ENCODE measurements at regions not wholly inside any gene's neighbourhood (a gene's known extent, or its start where the extent isn't known, plus 50 kb on each side); places are given as distances from the start of the nearest gene placed in this dataset.

DNA sequence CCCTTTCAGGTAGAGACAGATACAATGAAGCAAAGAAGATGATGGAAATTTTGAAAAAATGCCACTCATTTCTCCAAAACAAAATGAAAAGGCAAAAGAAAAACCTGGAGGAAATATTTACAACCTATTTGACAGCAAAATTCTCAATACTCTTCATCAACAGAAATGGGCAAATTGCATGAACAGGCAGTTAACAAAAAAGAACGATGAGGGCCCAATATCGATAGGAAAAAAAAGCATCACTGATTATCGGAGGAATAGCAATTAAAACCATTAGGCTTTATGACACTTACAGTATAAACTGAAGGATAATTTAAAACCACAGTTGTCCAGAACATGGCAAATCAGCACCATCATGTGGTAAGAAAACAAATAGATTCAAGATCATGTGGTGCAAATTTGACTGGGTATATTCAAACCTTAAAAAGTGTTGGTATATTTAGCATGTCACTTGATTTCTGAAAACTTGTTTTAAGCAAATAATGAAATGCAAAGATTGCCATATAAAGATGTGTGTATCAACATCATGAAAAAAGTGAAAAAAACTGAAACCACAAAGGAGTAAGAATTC is 222.9 kb downstream of the BRD1 start:
- no peak for DNase-seq (ENCODE audit: low read depth)

DNA sequence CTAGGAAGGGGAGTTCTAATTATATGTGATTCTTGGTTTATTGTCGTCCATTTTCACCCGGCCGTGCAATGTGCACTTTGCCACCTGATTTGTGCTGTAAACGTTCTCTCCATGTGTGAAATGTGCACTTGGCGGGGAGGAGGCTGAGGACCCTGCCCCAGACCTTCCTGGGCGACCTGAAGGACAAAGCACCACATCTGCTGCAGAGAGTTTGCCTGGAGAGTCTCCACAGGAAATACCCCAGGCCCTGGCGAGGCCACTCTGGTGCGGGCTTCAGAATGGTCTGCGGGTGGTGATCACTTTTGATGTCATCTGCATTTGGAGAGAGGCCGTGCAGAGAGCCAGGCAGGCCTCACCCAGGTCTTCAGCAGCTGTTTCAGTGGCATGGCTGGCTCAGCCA is 224.7 kb downstream of the BRD1 start:
- DNase-seq (ENCODE audit: low read depth) = no peak

DNA sequence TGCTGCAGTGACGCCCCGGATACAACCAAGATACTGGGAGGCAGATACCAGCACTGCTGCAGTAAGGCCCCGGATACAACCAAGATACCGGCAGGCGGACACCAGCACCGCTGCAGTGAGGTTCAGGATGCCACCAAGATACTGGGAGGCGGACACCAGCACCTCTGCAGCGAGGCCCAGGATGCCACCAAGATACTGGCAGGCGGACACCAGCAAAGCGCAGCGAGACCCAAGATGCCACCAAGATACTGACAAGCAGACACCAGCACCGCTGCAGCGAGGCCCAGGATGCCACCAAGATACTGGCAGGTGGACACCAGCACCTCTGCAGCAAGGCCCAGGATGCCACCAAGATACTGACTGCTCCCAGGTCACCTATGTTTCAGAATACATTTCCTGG is 225.2 kb downstream of the BRD1 start:
- DNase-seq (ENCODE audit: low read depth) = no peak

DNA sequence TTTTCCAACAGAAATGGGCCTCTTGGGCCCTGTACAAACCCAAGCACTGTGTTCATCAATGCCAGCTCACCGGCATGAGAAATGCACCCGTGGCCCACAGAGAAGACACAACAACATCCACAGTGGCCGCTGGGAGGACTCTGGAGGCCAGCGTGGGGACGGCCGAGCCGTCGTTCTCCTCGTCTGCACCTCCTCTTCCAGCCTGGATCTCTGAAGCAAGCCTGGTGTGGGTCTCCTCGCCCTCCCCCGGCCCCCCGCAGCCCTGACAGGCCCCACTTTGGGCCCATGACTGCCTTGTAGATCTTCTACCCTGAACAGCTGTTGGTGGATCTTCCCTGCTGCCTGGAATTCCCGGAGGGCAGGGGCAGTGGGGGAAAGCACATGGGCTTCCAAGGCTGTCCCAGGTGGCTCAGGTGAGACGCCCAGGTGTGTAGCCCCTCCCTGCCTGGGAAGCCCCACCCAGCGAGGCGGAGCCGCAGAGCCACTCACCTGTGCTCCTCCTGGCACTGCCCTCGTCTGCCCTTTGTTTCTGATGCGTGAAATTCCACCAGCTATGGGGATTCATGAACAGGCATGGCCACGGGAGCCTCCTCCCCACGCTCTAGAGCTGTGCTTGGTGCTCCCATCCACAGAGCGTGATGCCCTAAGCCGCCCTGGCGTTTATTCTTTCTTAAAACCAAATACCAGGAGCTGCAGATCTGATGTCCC is 225.9 kb downstream of the BRD1 start:
- DNase-seq (ENCODE audit: low read depth) = no peak

DNA sequence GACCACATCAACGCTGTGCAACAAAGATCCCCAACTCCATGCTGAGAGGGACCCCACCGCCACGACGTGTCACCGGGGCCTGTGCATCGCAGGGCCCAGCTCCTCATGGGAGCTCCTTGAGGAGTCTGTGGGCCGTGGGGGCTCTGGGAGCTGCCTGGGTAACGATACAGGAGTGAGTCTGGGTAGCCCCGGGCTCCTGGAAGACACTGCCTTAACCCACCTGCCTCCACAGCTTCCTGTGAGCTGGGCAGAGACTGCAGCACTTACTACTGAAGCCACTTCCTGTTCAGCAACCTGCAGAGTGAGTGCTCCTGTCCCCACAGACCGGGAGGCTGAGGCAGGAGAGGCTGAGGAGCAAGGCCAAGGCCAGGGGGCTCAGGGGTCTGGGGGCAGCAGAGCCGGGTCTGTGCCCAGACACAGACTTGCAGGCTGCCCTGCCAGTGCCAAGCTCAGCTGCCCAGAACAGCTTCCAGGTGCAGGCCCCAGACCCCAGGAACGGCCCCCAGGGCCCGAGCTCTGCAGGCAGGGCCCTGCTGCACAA is 226.7 kb downstream of the BRD1 start:
- DNase-seq (ENCODE audit: low read depth) = no peak

DNA sequence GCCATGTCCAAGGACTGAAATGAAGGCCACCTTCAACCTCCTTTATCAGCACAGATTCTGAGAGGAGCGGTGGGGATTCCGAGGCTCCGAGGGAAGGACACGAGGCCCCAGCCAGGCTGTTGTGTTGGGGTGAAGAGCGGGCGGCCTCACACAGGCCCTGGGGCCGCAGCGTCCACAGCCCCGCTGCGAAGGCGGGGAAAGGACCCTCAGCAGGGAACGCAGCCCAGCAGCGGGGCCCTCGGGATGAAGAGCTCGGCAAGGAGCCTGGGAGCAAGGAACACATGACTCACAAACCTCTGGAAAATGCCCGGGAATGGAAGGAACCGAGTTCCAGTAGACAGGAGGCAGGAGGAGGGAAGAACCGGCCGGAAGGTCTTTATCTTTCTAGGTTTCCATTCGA is 227.2 kb downstream of the BRD1 start:
- DNase-seq (ENCODE audit: low read depth) = no peak

DNA sequence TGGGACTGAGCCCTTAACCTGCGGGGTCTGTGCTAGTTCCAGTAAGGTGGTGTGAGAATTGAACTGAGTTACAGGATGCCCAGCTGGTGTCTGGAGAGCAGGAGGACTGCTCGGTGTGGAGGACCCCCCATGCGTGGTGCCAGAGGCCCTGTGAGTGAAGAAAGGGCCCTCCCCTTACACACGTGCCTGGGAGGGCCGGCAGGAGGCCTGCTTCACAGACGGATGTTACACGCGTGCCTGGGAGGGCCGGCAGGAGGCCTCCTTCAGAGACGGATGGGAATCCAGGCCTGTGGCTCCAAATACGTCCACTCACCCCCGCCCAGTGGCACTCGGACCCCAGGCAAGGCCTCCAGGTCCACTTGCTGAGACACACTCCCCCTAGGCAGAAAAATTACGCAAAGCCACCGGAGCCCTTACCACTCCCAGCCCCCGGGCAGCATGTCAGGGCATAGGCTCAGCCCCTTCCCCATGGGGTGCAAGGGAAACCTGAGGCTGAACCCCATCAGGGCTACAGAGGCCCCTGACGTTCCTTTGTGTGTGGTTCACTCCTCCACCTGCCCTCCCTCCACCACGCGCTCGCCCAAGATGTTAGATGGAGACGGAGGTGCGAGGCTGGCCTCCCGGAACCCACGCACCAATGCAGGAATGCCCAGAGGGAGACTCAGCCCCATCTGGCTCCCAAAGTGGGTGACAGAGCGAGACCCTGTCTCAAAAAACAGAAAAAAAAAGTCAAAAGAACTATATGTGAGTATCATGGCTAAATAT is 227.8 kb downstream of the BRD1 start:
- no peak for DNase-seq (ENCODE audit: low read depth)

DNA sequence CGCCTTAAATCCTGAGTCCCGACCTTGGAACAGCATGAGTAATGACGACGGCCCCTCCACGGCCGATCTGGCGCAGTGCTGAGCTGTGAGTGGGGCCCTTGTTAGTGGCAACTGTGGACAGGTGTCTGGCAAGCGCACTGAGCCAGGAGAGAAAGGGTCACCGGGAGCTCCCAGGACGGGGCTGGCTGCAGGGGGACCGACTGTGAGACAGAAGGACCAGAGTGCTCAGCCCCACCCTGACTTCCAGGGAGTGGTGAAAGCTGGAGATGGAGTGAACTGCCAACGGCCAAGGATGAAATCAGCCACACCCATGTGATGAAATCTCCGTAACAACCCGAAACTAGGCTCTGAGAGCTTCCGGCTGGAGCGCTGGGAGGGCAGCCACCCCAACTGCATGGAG is 228.6 kb downstream of the BRD1 start:
- DNase-seq (ENCODE audit: low read depth) = no peak

DNA sequence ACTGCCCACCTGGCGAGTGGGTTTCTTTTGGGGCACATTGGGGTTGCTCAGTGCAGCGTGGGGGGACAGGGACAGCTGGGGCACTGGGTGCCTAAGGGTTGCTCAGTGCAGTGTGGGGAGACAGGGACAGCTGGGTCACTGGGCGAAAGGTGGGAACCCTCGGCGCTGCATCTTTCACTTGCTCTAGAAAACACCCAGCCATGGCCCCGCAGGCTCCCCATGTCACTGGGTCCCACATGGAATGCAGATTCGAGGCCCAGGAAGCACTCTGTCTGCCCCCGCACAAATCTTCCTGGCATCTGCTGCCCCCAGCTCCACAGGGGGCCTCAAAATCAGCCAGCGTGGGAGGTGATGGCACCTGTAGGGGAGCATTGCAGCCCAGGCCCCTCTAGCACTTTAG is 229.3 kb downstream of the BRD1 start:
- DNase-seq (ENCODE audit: low read depth) = no peak

DNA sequence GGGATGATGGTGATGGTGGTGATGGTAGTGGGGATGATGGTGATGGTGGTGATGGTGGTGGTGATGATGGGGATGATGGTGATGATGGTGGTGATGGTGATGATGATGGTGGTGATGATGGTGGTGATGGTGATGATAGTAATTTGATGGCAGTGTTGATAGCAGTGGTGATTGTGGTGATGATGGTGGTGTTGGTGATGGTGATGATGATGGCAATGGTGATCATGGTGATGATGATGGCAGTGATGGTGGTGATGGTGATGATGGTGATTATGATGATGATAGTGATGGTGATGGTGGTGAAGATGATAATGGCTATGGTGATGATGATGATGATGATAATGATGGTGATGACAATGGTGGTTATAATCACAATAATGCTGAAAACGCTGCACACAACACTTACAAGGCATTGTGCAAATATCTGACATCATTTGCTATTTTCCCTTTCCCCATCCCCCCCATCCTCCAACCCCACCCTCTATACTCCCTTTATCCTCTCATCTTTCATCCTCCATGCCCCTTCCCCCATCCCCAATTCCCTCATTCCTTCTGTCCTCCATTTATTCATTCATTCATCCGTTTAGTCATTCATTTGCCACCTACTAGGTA is 230.1 kb downstream of the BRD1 start:
- DNase-seq (ENCODE audit: low read depth) = no peak

DNA sequence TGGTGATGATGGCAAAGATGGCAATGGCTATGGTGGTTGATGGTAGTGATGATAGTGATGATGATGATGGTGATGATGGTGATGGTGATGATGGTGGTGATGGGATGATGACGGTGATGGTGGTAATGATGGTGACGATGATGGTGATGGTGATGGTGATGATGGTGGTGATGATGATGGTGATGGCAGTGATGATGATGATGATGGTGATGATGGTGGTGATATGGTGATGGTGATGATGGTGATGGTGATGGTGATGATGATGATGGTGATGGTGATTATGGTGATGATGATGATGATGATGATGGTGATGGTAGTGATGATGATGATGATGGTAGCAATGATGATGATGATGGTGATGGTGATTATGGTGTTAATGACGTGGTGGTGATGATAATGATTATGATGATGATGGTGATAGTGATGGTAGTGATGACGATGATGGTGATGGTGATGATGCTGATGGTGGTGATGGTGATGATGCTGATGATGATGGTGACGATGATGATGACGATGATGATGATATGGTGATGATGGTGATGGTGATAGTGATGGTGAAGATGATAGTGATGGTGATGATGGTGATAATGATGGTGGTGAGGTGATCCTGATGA is 232.1 kb downstream of the BRD1 start:
- no peak for DNase-seq (ENCODE audit: low read depth)

DNA sequence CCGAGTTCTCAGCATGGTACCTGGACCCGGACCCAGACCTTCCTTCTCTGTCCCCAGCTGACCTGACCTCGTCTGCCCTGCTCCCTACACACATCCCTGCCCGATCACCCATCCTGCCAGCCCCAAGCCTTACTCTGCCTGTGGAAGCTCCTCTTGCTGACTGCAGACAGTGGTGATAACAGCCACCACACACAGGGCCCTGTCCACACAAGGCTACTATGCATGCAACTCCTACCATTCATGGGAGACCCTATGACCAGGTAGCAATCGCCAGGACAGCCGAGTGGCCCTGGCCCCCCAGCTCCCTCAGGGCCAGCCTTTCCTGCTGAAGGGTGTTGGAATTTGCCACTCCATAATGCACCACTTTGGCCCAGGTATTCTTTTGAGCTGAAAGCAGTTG is 233.6 kb downstream of the BRD1 start:
- DNase-seq (ENCODE audit: low read depth) = no peak

DNA sequence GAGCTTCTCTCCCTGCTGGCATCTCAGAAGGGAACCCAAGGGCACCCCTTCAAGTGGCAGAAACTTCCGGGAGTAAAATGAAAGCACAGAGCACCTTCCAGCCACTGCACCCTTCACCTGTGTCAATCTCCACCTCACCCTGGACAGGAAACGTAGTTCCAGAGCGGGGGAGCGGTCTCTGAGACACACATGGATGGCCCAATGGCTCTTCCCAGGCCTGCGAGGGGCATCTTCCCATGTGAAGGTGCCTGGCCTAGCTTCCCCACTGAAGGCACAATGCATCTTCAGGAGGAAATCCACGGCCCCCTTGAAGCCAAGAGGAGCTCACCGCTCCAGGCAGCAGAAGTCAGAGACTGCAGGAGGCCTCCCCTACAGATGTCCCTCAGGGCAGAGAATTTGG is 234.2 kb downstream of the BRD1 start:
- no peak for DNase-seq (ENCODE audit: low read depth)

DNA sequence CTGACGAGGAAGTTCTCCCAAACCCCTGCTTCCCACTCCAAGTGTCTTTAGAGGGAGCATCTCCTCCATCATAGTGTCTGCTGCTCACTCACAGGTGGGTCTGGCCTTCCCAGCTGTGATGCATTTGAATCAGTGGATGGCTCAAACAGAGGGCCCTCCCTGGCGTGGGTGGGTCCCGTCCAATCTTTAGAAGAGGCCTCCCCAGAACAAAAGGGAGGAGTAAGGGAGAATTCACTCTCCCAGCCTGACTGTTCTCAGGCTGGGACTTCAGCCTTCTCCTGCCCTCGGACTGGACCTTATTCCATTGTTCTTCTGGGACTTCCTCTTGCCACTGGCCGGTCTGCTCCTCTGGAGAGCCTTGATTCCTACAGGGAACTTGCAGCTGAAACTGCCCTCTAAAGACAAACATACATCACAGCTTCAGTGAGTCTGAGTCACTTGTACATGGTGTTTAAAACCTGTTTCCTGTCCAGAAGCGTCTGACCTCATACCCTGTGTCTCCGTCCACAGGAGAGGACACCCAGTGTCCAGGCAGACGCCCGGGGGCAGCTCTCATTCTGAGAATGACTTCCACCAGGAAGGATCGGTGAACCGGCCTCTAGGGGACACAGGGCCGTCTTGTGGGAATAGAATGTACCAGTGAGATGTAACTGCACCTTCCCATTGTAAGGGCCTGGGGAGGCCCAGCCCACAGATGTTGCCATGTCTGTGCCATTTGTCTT is 234.7 kb downstream of the BRD1 start:
- no peak for DNase-seq (ENCODE audit: low read depth)

DNA sequence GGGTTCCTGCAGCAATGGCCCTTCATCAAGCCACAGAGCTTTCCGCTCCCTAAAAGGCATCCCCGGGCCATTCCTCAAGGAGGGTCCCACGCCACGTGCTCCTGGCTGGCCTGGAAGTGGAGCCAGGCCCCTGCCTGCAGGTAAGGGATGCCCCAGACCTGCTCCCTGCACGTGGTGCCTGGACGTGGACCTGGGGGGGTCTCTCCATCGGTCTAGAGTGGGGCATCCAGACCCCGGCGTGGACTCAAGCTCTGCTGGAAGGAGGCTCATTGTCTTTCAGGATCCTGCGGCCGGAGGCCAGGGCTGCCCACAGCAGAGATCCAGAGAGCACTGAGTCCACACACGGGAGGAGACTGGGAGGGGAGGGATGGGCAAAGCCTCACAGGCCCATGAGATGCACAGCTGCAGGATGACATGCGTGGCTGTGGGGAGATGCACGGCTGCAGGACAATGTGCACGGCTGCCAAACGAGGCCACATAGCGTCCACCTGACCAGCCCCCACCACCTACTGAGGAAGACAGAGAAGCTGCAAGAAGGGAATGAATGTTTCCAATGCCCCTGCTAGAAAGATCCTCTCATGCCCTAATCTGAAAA is 236.7 kb downstream of the BRD1 start:
- DNase-seq (ENCODE audit: low read depth) = no peak

DNA sequence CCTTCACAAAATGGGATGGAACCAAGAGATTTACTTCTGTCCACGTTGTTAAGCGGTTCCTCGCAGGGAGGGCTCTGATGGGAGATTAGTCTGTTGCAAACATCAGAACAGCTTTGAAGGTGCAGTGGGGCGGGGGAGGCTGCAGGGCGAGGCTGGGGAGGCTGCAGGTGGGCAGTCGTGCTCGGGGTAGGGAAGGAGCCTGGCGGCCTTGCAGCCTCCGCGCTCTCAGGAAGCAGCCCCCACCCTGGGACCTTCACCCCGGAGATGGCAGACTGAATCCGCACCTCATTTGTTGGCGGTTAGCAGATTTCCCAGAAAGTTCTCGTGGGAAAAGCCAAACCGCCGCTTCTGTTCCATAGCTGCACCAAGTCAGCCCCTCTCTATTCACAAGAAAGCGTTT is 237.3 kb downstream of the BRD1 start:
- no peak for DNase-seq (ENCODE audit: low read depth)

DNA sequence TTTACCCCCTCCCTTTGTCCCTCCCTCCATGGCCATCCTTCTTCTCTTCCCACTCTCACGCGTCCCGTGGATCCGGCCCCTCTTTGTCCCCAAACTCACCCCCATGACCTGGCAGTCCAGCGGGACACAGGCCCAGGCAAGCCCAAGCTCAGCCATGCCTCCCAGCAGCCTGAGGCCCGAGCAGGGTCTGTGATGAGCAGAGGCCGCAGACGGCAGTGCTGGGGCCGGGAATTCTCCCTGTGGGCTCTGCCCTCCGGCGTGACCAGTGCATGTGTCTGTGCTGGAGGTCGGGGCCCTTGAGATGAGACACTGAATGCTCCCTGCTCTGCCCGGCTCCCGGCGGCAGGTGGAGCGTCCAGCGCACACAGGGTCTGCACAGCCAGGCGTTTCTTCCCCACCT is 237.9 kb downstream of the BRD1 start:
- no peak for DNase-seq (ENCODE audit: low read depth)

DNA sequence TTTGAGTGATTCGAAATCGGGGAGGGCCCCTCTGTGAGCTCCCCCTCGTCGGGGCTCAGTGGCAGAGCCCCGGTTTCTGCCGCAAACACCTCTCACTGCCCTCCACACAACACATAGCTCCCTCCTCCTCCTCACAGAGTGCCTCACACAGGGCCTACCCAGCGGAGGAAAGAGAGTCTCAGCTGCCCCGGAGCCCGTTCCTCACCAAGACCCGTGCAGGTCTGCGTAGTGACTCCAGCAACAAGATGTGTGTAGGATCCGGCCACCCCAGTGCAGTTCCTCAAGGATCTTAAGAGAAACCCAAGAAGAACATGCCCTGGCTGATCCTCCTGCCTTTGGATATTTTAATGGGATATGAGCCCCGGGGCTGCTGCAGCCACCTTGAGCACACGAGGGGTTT is 238.4 kb downstream of the BRD1 start:
- no peak for DNase-seq (ENCODE audit: low read depth)

DNA sequence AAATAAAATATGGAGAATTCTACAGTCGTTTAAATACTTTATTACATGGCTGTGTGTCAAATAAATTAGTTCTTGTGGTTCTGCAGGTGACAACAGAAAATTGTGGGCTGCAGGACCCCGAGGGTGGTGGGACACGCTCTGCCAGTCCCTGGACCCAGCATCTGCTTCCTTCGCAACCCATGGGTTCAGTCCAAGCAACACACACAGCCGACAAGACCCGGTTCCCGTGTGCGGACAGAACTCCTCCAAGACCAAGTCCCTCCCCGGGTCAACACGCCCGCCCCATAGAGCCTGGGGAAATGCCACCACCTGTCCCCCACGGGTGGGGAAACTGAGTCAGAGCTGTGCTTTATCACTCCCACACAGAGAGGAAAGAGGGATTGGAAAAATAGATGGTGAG is 238.9 kb downstream of the BRD1 start:
- DNase-seq (ENCODE audit: low read depth) = no peak

DNA sequence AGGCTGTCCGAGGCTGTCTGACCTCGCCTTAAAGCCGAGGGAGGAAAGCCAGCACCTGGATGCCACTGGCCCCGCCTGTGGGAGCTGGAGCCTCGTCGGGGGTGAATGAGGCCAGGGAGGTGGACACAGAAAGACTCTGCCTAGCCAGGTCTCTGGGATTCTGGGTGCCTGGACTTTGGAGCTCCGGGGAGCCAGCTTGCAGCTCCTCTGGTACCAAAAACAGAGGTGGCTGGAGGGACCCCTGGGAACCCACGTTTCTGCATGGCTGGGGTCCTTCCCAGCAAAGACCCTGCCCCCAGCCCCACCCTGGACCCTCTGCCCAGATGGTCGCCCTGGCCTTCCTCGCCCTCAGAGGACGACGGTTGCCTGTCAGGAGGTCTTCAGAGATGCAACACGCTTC is 239.7 kb downstream of the BRD1 start:
- DNase-seq (ENCODE audit: low read depth) = no peak

DNA sequence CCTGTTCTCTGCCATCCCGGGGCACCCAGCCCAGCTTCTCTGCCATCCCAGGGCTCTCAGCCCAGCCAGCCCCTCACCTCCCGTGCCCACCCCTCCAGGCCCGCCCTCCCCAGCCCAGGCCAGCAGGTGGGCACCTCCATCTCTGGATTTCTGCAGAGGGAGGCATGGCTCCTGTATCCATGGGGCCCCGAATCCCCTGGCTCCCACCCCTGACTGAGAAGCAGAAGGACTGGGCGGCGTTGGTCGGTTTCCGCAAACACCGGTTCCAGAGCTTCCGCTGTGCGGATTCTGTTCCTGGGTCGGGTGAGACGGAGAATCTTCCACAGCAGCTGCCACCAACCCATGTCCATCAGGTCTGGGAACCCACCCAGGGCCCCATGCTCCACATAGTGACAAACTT is 240.3 kb downstream of the BRD1 start:
- DNase-seq (ENCODE audit: low read depth) = no peak

Measured in stimulated activated CD8-positive, alpha-beta memory T cell treated with anti-CD3 and anti-CD28 coated beads, Interleukin-12 subunit alpha, Interleukin-12 subunit beta, amount 100 ng/mL, for 1 hour (primary cell).